Common myeloid progenitor, CD34-positive (primary cell): ENCODE measurements at regions not wholly inside any gene's neighbourhood (a gene's known extent, or its start where the extent isn't known, plus 50 kb on each side); places are given as distances from the start of the nearest gene placed in this dataset.
A peak's percentile ranks its signal among the peaks of the same experiment; 100 is the strongest.

Source experiments
- CTCF ChIA-PET: fragments of 350-600 bp; sonication (Branson Sonifier 250); formaldehyde crosslinking; loops from one replicate; lab custom pipeline; 2021; ENCODE audit warnings: antibody characterized with exemption; lab: Charles Lee
- POLR2A ChIA-PET: fragments of 350-600 bp; sonication (Branson Sonifier 250); formaldehyde crosslinking; loops from one replicate; lab custom pipeline; 2021; ENCODE audit warnings: antibody characterized with exemption; lab: Charles Lee
- DNase-seq, 3 donors: peaks; one replicate each; pipeline versions ENCODE4 v3.0.0 to v3.0.0-alpha.2; 2013
- H3K27ac ChIP-seq, 2 experiments: 1 replicate in 1 of 2; 2 replicates in 1 of 2; pipeline ENCODE4 v1.7.0; 2013; ENCODE audit warnings: inconsistent platforms in 2 of 2, low read length in 2 of 2, mild to moderate bottlenecking in 2 of 2, low read depth in 1 of 2, moderate library complexity in 1 of 2; ENCODE audit not compliant: severe bottlenecking in 2 of 2, insufficient read depth in 1 of 2, poor library complexity in 1 of 2
- H3K27me3 ChIP-seq, 5 experiments: replicated peaks in 2 of 5; 1 replicate in 3 of 5; 2 replicates in 2 of 5; pipeline versions ENCODE4 v1.6.1 to v1.7.0; 2013; ENCODE audit warnings: low read length in 4 of 5, mild to moderate bottlenecking in 2 of 5, moderate library complexity in 2 of 5, inconsistent platforms in 1 of 5; ENCODE audit not compliant: insufficient read depth in 5 of 5, control insufficient read depth in 4 of 5
- H3K36me3 ChIP-seq, 4 experiments: 1 replicate in 2 of 4; 2 replicates in 2 of 4; pipeline versions ENCODE4 v1.6.1 to v1.7.0; 2013; ENCODE audit warnings: low read length in 3 of 4, control low read depth in 1 of 4, mild to moderate bottlenecking in 1 of 4; ENCODE audit not compliant: control insufficient read depth in 4 of 4, insufficient read depth in 4 of 4
- H3K4me1 ChIP-seq, 4 experiments: 1 replicate in 3 of 4; 2 replicates in 1 of 4; pipeline versions ENCODE4 v1.6.1 to v1.7.1; 2013; ENCODE audit warnings: low read length in 3 of 4, mild to moderate bottlenecking in 3 of 4, control low read depth in 1 of 4, inconsistent platforms in 1 of 4, moderate library complexity in 1 of 4; ENCODE audit not compliant: control insufficient read depth in 4 of 4, insufficient read depth in 4 of 4; ENCODE audit errors: control extremely low read depth in 1 of 4
- H3K4me3 ChIP-seq, 7 experiments: 1 replicate in 4 of 7; 2 replicates in 3 of 7; pipeline versions ENCODE4 v1.5.1 to v1.7.0; 2013; ENCODE audit warnings: mild to moderate bottlenecking in 7 of 7, low read length in 6 of 7, moderate library complexity in 6 of 7, inconsistent platforms in 2 of 7, low read depth in 2 of 7, control low read depth in 1 of 7; ENCODE audit not compliant: insufficient read depth in 4 of 7, control insufficient read depth in 1 of 7; ENCODE audit errors: extremely low read depth in 1 of 7
- H3K9me3 ChIP-seq, 5 experiments: 1 replicate in 4 of 5; 2 replicates in 1 of 5; pipeline versions ENCODE4 v1.6.1 to v1.7.1; 2013; ENCODE audit warnings: low read length in 4 of 5, mild to moderate bottlenecking in 2 of 5, inconsistent platforms in 1 of 5, low read depth in 1 of 5, moderate library complexity in 1 of 5; ENCODE audit not compliant: control insufficient read depth in 4 of 5, insufficient read depth in 2 of 5; ENCODE audit errors: control extremely low read depth in 1 of 5
- WGBS: methylation state at CpG from one replicate; pipeline ENCODE4 v1.1.5; 2013; ENCODE audit not compliant: insufficient coverage; 5-methylcytosine and 5-hydroxymethylcytosine counted together

DNA sequence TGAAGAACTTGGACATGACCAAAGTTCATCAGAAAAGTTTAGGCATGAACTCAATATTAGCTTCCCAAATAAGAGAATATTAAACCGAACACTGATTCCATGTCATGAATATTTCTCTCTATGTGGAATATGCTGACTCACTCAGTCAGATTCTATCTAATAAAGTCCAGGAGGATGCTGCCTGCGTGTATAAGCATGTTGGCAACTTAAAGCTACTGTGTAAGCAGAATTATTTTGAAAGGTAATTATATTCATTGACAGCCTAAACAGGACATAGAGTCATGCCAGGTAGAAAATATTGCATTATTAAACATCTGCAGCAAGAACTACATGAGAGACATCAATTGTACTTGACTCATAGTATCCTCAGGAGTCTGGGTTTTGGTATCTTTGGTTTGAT is 367.9 kb upstream of the SPOCK3 start:
- H3K27ac ChIP-seq, result no peak overlapping the region
- H3K4me1 ChIP-seq, result no peaks in the 10 kb centered on the region
- DNase-seq, result no peak
- no peak overlapping the region for H3K4me3 ChIP-seq
- POLR2A ChIA-PET, result no interaction called here
- no peaks in the 10 kb centered on the region for H3K36me3 ChIP-seq
- 100% methylated on average over 1 of the region's 2 CpGs for WGBS
- H3K27me3 ChIP-seq, result no peaks in the 10 kb centered on the region
- H3K9me3 ChIP-seq, result no peaks in the 10 kb centered on the region
- CTCF ChIA-PET, result no interaction called here

DNA sequence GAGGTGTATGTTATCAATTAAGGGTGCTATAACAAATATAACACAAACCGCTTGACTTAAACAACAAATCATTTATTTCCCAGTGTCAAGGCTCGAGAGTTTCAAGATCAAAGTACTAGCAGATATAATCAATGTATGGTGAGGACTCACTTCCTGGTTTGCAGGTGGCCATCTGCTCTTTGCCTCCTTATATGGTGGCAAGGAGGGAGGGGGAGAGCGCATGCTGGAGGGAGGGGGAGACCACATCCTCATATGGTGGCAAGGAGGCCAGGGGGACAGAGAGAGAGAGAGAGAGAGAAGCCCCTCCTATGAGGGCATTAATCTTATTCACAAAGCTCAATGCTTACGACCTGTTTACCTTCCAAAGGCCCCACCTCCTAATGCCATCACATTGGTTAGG is 372.3 kb upstream of the SPOCK3 start:
- no peaks in the 10 kb centered on the region for H3K36me3 ChIP-seq
- ChIA-PET POLR2A (no interaction called here), CTCF (interaction anchor here (1.0 kb wide), 1 partner anchor 16 kb away, joined by 3 read pairs; no protein-coding TSS in a partner anchor)
- DNase-seq, result peak in 2 of 3 donors; percentile 1 to 22
- H3K27ac ChIP-seq, result no peak overlapping the region
- H3K4me1 ChIP-seq, result no peaks in the 10 kb centered on the region
- no CpG with 5 or more reads among the region's 4 CpGs for WGBS
- no peaks in the 10 kb centered on the region for H3K27me3 ChIP-seq
- peaks cover 0 to 2% (median 0%) of the 10 kb centered on the region in 5 experiments for H3K9me3 ChIP-seq
- H3K4me3 ChIP-seq, result no peak overlapping the region

DNA sequence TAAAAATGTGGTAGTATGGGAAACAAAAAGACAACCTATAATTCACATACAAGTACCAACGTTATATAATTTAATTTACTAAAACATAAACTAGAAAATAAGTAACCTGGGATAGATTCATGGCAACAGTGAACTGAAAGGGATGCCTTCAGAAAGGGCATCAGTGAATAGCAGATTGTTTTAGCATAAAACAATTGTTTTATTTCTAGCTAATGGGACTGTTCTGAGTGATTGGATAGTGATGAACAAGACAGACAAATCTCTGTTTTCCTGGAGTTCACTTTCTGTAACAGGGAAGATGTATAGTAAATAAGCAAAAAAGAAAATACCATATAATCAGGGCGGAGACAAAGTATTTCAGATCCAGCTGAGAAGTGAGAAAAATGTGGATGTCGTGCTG is 379.1 kb upstream of the SPOCK3 start:
- no peak for DNase-seq
- Histone ChIP-seq H3K9me3 (peaks cover 0 to 5% (median 0%) of the 10 kb centered on the region in 5 experiments), H3K27me3 (no peaks in the 10 kb centered on the region), H3K36me3 (no peaks in the 10 kb centered on the region), H3K27ac (no peak overlapping the region), H3K4me3 (no peak overlapping the region), H3K4me1 (no peaks in the 10 kb centered on the region)
- ChIA-PET CTCF (interaction anchor here (1.3 kb wide), 1 partner anchor 15 kb away, joined by 3 read pairs; no protein-coding TSS in a partner anchor), POLR2A (no interaction called here)
- WGBS, result 100% methylated on average over 1 of the region's 3 CpGs

DNA sequence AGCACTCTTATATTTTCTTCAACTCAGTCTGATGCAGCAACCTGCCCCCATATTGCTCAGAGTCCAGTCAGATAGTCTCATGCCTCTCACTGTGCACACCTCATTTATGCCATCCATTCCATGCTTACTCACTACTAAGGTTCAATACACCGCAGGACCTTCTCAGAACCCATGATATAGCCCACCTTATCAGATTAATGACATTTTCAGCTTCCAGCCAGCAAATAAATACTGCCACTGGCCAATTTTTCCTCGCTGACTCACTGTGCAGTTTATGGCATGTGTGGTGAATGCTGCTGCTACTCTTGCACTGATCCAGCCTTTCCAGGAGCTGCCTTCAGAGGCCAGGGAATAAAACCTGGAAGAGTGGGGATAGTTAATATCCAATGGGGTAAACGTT is 380.6 kb upstream of the SPOCK3 start:
- 55% methylated on average over 2 of the region's 3 CpGs for WGBS
- no peak overlapping the region for H3K27ac ChIP-seq
- no peaks in the 10 kb centered on the region for H3K36me3 ChIP-seq
- H3K27me3 ChIP-seq, result no peaks in the 10 kb centered on the region
- no peak for DNase-seq
- ChIA-PET CTCF (no interaction called here), POLR2A (no interaction called here)
- no peaks in the 10 kb centered on the region for H3K4me1 ChIP-seq
- no peak overlapping the region for H3K4me3 ChIP-seq
- H3K9me3 ChIP-seq, result peaks cover 0 to 5% (median 0%) of the 10 kb centered on the region in 5 experiments

DNA sequence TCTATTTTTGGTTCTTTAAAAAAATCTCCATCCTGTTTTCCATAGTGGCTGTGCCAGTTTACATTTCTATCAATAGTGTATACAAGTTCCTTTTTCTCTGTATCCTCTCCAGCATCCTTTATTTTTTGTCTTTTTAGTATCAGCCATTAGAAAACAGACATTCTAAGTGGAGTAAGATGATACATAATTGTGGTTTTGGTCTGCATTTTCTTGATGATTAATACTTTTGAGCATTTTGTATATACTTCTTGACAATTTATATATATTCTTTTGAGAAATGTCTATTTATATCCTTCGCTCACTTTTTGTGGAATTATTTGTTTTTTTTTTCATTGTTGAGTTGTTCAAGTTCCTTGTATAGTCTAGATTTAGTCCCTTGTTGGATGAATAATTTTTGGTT is 382.2 kb upstream of the SPOCK3 start:
- Histone ChIP-seq H3K4me3 (no peak overlapping the region), H3K27me3 (no peaks in the 10 kb centered on the region), H3K4me1 (no peaks in the 10 kb centered on the region), H3K9me3 (peaks cover 0 to 3% (median 0%) of the 10 kb centered on the region in 5 experiments), H3K27ac (no peak overlapping the region), H3K36me3 (no peaks in the 10 kb centered on the region)
- POLR2A ChIA-PET, result no interaction called here
- WGBS, result no CpG with 5 or more reads among the region's 1 CpG
- CTCF ChIA-PET, result interaction anchor here (0.6 kb wide), 1 partner anchor 471 kb away, joined by 3 read pairs; no protein-coding TSS in a partner anchor
- DNase-seq, result no peak

DNA sequence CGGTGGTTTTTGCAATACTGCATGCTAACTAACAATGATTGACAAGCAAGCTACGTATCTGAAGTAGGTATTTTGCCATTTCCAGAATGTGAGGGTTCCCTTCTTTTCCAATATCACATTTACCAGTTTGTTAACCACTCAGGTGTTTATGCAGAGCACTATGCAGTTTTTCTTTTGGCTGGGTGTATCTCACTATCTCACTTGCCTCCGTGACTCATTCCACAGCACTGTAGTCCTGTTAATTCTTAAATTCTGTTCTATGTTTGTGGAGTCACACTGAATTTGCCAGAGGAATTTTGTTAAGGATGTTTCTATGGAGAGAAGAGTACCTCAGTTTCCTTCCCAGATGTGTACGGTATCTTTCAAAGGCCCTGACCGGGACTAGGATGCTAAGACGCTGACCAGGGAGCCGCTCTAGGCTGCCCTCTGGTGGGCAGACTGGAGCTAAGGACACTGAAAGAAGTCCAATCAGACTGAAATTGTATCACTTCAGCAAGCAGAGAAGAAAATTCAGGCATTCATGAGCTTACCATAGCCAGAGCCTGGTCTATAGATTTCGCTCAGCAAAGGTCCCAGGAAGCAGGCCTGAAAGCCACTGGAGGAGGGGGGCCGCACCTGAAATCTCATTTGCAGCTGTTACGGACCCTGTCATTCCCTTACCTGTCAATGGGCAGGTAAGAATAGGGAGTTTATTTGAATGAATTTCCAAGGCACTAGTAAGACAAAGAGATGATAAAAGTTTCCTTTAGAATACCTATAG is 388.4 kb upstream of the SPOCK3 start:
- peak; percentile 30 to 55 (median 32) for DNase-seq
- no peak overlapping the region for H3K4me3 ChIP-seq
- CTCF ChIA-PET, result interaction anchor here (0.7 to 1.8 kb wide), 8 partner anchors 16 to 1458 kb away, joined by 3 to 4 read pairs (median 3); no protein-coding TSS in a partner anchor
- H3K27ac ChIP-seq, result no peak overlapping the region
- no peaks in the 10 kb centered on the region for H3K4me1 ChIP-seq
- POLR2A ChIA-PET, result no interaction called here
- no peaks in the 10 kb centered on the region for H3K9me3 ChIP-seq
- no peaks in the 10 kb centered on the region for H3K27me3 ChIP-seq
- no peaks in the 10 kb centered on the region for H3K36me3 ChIP-seq
- WGBS, result 44% methylated on average over 8 of the region's 10 CpGs

DNA sequence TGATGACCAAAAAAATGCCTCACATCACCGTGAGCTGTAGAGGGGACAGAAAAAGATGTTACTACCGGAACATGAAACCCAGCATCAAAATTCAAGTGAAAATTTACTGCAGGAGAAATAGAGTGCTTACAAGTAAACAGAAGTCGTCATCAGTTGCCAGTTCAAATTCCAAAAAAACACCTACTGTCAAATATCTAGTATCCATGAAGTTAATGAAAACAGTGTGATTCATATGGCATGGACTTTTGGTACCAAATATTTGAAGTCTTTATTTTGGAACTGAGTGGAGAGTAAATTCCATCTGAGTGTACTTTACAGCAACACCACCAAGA is 388.9 kb upstream of the SPOCK3 start:
- Histone ChIP-seq H3K4me1 (no peaks in the 10 kb centered on the region), H3K9me3 (no peaks in the 10 kb centered on the region), H3K27ac (no peak overlapping the region), H3K4me3 (no peak overlapping the region), H3K27me3 (no peaks in the 10 kb centered on the region), H3K36me3 (no peaks in the 10 kb centered on the region)
- POLR2A ChIA-PET, result no interaction called here
- 100% methylated on average over 1 of the region's 3 CpGs for WGBS
- no peak for DNase-seq
- CTCF ChIA-PET, result interaction anchor here (0.7 to 1.8 kb wide), 7 partner anchors 17 to 1458 kb away, joined by 3 to 4 read pairs (median 3); no protein-coding TSS in a partner anchor
